ENCODE measurements at regions not wholly inside any gene's neighbourhood (a gene's known extent, or its start where the extent isn't known, plus 50 kb on each side); places are given as distances from the start of the nearest gene placed in this dataset.
"Not testable (repeated sequence)": the region's sequence is repeated elsewhere in the genome, so short reads cannot be mapped to it uniquely, and the experiment has no call there.

DNA sequence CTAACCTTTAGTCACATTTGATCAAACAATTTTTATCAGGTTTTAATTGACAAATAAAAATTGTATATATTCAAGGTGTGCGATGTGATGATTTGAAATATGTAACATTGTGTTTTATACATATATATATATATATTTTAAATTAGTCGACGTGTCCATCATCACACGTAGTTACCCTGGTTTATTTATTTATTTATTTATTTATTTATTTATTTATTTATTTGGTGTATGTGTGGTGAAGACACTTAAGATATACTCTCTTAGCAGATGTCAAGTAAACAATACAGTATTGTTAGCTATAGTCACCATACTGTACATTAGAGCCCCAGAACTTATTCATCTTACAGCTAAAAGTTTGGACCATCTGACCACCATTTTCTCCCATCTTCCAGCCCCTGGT lies 224.9 kb upstream of the HHIP start:
- no peak overlapping the region for H2BK120ac ChIP-seq (ENCODE audit: low read depth, low read length)
- H3K79me1 ChIP-seq (ENCODE audit: low read depth, low read length) = no peaks in the 10 kb centered on the region
- no peaks in the 10 kb centered on the region for H3K36me3 ChIP-seq (replicated peaks in 1 of 2; ENCODE audit: control insufficient read depth in 2 of 2, insufficient read depth in 2 of 2, low read length in 2 of 2)
- no peak overlapping the region for H3K4me2 ChIP-seq (ENCODE audit: insufficient read depth, low read length, poor library complexity, severe bottlenecking)
- no peak overlapping the region for H2AFZ ChIP-seq (ENCODE audit: low read length)
- H3K4me3 ChIP-seq (ENCODE audit: low read length in 2 of 2) = no peak overlapping the region
- no peak overlapping the region for H2BK15ac ChIP-seq (ENCODE audit: low read length)
- no peak overlapping the region for H3K18ac ChIP-seq (ENCODE audit: low read length)
- no peak overlapping the region for H3K9ac ChIP-seq (ENCODE audit: low read depth, low read length, poor library complexity)
- H4K8ac ChIP-seq (ENCODE audit: low read depth, low read length) = no peak overlapping the region
- no peaks in the 10 kb centered on the region for H3K9me3 ChIP-seq (replicated peaks in 1 of 2; ENCODE audit: control insufficient read depth in 2 of 2, insufficient read depth in 1 of 2, low read depth in 1 of 2, low read length in 2 of 2)
- H3K27ac ChIP-seq (replicated peaks; ENCODE audit: low read length) = no peak overlapping the region
- peaks cover 0 to 3% of the 10 kb centered on the region in 2 donors for H3K4me1 ChIP-seq (ENCODE audit: control insufficient read depth in 2 of 2, insufficient read depth in 1 of 2, low read depth in 1 of 2, low read length in 2 of 2)
- WGBS, 2 donors (ENCODE audit: extremely low coverage in 2 of 2, insufficient read length in 2 of 2, insufficient replicate concordance in 1 of 2) = no CpG with 5 or more reads among the region's 4 CpGs
- no peak for DNase-seq (ENCODE audit: low spot score)
- H3K4ac ChIP-seq (ENCODE audit: low read length) = no peak overlapping the region
- H2AK5ac ChIP-seq (ENCODE audit: low read depth, low read length) = no peak overlapping the region
- no peak overlapping the region for H2BK12ac ChIP-seq (ENCODE audit: low read length)
- no peak overlapping the region for H2BK5ac ChIP-seq (ENCODE audit: low read length)
- H3K27me3 ChIP-seq (ENCODE audit: control insufficient read depth in 3 of 3, insufficient read depth in 3 of 3, low read depth in 1 of 3, low read length in 3 of 3) = no peaks in the 10 kb centered on the region
- no peak overlapping the region for H3K23ac ChIP-seq (ENCODE audit: low read depth, low read length, poor library complexity)
- H3K14ac ChIP-seq (ENCODE audit: low read length) = no peak overlapping the region
- H4K91ac ChIP-seq (ENCODE audit: low read depth, low read length, poor library complexity) = no peak overlapping the region

DNA sequence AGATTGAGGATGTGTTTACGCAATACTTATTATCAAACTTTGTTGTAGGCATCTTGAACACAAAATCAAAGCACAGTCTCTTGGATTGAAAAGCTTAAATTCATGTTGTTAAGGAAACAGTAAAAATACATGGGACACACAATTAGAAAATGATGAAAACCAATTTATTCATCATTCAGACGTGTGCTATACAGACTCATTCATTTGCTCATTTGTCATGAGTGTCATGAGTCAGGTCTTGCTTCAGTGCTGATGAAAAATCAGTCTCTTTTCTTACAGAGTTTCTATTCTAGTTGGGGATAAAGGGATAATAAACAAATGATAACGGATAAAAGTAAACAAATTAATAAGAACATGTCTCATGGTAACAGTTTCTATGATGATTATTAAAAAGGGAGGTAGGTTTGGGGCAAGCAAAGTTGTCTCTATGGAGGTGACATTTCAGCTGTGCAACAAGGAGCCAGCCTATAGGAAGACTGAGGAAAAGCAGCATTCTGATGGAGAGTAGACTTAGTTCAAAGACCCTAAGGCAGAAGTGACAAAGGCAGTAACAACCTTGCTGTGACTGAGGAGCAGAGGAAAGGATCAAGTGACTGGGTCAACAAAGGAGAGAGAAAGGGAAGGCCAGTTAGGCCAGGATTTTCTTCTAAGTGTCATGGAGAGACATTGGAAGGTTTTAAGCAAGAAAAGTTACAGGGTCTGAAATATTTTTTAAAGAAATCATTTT lies 224.0 kb upstream of the HHIP start:
- no peak overlapping the region for H3K23ac ChIP-seq (ENCODE audit: low read depth, low read length, poor library complexity)
- H3K79me1 ChIP-seq (ENCODE audit: low read depth, low read length) = no peaks in the 10 kb centered on the region
- no peak overlapping the region for H3K18ac ChIP-seq (ENCODE audit: low read length)
- no peaks in the 10 kb centered on the region for H3K9me3 ChIP-seq (replicated peaks in 1 of 2; ENCODE audit: control insufficient read depth in 2 of 2, insufficient read depth in 1 of 2, low read depth in 1 of 2, low read length in 2 of 2)
- no peak overlapping the region for H3K27ac ChIP-seq (replicated peaks; ENCODE audit: low read length)
- no peak overlapping the region for H3K14ac ChIP-seq (ENCODE audit: low read length)
- H3K4ac ChIP-seq (ENCODE audit: low read length) = no peak overlapping the region
- no peak overlapping the region for H3K4me2 ChIP-seq (ENCODE audit: insufficient read depth, low read length, poor library complexity, severe bottlenecking)
- peak; percentile 5 for DNase-seq (ENCODE audit: low spot score)
- no peak overlapping the region for H3K9ac ChIP-seq (ENCODE audit: low read depth, low read length, poor library complexity)
- H3K36me3 ChIP-seq (replicated peaks in 1 of 2; ENCODE audit: control insufficient read depth in 2 of 2, insufficient read depth in 2 of 2, low read length in 2 of 2) = no peaks in the 10 kb centered on the region
- no peaks in the 10 kb centered on the region for H3K27me3 ChIP-seq (ENCODE audit: control insufficient read depth in 3 of 3, insufficient read depth in 3 of 3, low read depth in 1 of 3, low read length in 3 of 3)
- H4K8ac ChIP-seq (ENCODE audit: low read depth, low read length) = no peak overlapping the region
- H2AK5ac ChIP-seq (ENCODE audit: low read depth, low read length) = no peak overlapping the region
- H3K4me3 ChIP-seq (ENCODE audit: low read length in 2 of 2) = no peak overlapping the region
- H3K4me1 ChIP-seq (ENCODE audit: control insufficient read depth in 2 of 2, insufficient read depth in 1 of 2, low read depth in 1 of 2, low read length in 2 of 2) = peaks cover 0 to 3% of the 10 kb centered on the region in 2 donors
- H2BK15ac ChIP-seq (ENCODE audit: low read length) = no peak overlapping the region
- no CpG with 5 or more reads among the region's 3 CpGs for WGBS, 2 donors (ENCODE audit: extremely low coverage in 2 of 2, insufficient read length in 2 of 2, insufficient replicate concordance in 1 of 2)
- no peak overlapping the region for H4K91ac ChIP-seq (ENCODE audit: low read depth, low read length, poor library complexity)
- H2BK12ac ChIP-seq (ENCODE audit: low read length) = no peak overlapping the region
- peak overlapping the region; percentile 55 for H2AFZ ChIP-seq (ENCODE audit: low read length)
- no peak overlapping the region for H2BK120ac ChIP-seq (ENCODE audit: low read depth, low read length)
- H2BK5ac ChIP-seq (ENCODE audit: low read length) = no peak overlapping the region

GRCh38 chr4:144423930-144424329 lies 222.0 kb upstream of the HHIP start:
- Histone ChIP-seq H2BK15ac (ENCODE audit: low read length) (no peak overlapping the region), H4K8ac (ENCODE audit: low read depth, low read length) (no peak overlapping the region), H3K27ac (replicated peaks; ENCODE audit: low read length) (no peak overlapping the region), H3K4me3 (ENCODE audit: low read length in 2 of 2) (no peak overlapping the region), H2BK5ac (ENCODE audit: low read length) (no peak overlapping the region), H2BK12ac (ENCODE audit: low read length) (no peak overlapping the region), H3K79me1 (ENCODE audit: low read depth, low read length) (no peaks in the 10 kb centered on the region), H3K4me2 (ENCODE audit: insufficient read depth, low read length, poor library complexity, severe bottlenecking) (no peak overlapping the region), H3K27me3 (ENCODE audit: control insufficient read depth in 3 of 3, insufficient read depth in 3 of 3, low read depth in 1 of 3, low read length in 3 of 3) (no peaks in the 10 kb centered on the region), H3K23ac (ENCODE audit: low read depth, low read length, poor library complexity) (no peak overlapping the region), H2AK5ac (ENCODE audit: low read depth, low read length) (no peak overlapping the region), H3K4me1 (ENCODE audit: control insufficient read depth in 2 of 2, insufficient read depth in 1 of 2, low read depth in 1 of 2, low read length in 2 of 2) (peaks cover 0 to 3% of the 10 kb centered on the region in 2 donors), H2BK120ac (ENCODE audit: low read depth, low read length) (no peak overlapping the region), H2AFZ (ENCODE audit: low read length) (no peak overlapping the region), H3K18ac (ENCODE audit: low read length) (no peak overlapping the region), H3K4ac (ENCODE audit: low read length) (no peak overlapping the region), H3K14ac (ENCODE audit: low read length) (no peak overlapping the region), H4K91ac (ENCODE audit: low read depth, low read length, poor library complexity) (no peak overlapping the region), H3K9ac (ENCODE audit: low read depth, low read length, poor library complexity) (no peak overlapping the region), H3K36me3 (replicated peaks in 1 of 2; ENCODE audit: control insufficient read depth in 2 of 2, insufficient read depth in 2 of 2, low read length in 2 of 2) (no peaks in the 10 kb centered on the region), H3K9me3 (replicated peaks in 1 of 2; ENCODE audit: control insufficient read depth in 2 of 2, insufficient read depth in 1 of 2, low read depth in 1 of 2, low read length in 2 of 2) (no peaks in the 10 kb centered on the region)
- DNase-seq (ENCODE audit: low spot score) = no peak

DNA sequence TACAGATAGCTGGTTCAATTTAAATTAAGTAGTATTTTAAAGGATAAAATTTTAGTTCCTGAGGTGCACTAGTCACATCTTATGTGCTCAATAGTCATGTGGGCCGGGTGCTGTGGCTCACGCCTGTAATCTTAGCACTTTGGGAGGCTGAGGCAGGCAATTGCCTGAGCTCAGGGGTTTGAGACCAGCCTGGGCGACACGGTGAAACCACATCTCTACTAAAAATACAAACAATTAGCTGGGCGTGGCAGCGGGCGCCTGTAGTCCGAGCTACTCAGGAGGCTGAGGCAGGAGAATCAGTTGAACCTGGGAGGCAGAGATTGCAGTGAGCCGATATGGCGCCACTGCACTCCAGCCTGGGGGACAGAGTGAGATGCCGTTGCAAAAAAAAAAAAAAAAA lies 219.9 kb upstream of the HHIP start:
- H3K4me2 ChIP-seq (ENCODE audit: insufficient read depth, low read length, poor library complexity, severe bottlenecking); H3K9me3 ChIP-seq (replicated peaks in 1 of 2; ENCODE audit: control insufficient read depth in 2 of 2, insufficient read depth in 1 of 2, low read depth in 1 of 2, low read length in 2 of 2); H3K36me3 ChIP-seq (replicated peaks in 1 of 2; ENCODE audit: control insufficient read depth in 2 of 2, insufficient read depth in 2 of 2, low read length in 2 of 2); H3K9ac ChIP-seq (ENCODE audit: low read depth, low read length, poor library complexity); H2AFZ ChIP-seq (ENCODE audit: low read length); H3K18ac ChIP-seq (ENCODE audit: low read length); H3K4me3 ChIP-seq (ENCODE audit: low read length in 2 of 2); H3K4me1 ChIP-seq (ENCODE audit: control insufficient read depth in 2 of 2, insufficient read depth in 1 of 2, low read depth in 1 of 2, low read length in 2 of 2); H2BK12ac ChIP-seq (ENCODE audit: low read length); H3K23ac ChIP-seq (ENCODE audit: low read depth, low read length, poor library complexity); H4K91ac ChIP-seq (ENCODE audit: low read depth, low read length, poor library complexity); H3K4ac ChIP-seq (ENCODE audit: low read length); H4K8ac ChIP-seq (ENCODE audit: low read depth, low read length); H3K79me1 ChIP-seq (ENCODE audit: low read depth, low read length); H3K27ac ChIP-seq (replicated peaks; ENCODE audit: low read length); H2BK5ac ChIP-seq (ENCODE audit: low read length); H3K14ac ChIP-seq (ENCODE audit: low read length); H3K27me3 ChIP-seq (ENCODE audit: control insufficient read depth in 3 of 3, insufficient read depth in 3 of 3, low read depth in 1 of 3, low read length in 3 of 3); DNase-seq (ENCODE audit: low spot score); H2BK15ac ChIP-seq (ENCODE audit: low read length); H2BK120ac ChIP-seq (ENCODE audit: low read depth, low read length); H2AK5ac ChIP-seq (ENCODE audit: low read depth, low read length): not testable (repeated sequence)
- WGBS, 2 donors (ENCODE audit: extremely low coverage in 2 of 2, insufficient read length in 2 of 2, insufficient replicate concordance in 1 of 2) = no CpG with 5 or more reads among the region's 11 CpGs
